HEK293 (cell line): ENCODE measurements at regions not wholly inside any gene's neighbourhood (a gene's known extent, or its start where the extent isn't known, plus 50 kb on each side); places are given as distances from the start of the nearest gene placed in this dataset.

Experiments used
- CTCF ChIA-PET: fragments of 350-600 bp; formaldehyde crosslinking; extraction: SDS; loops from one replicate; lab custom pipeline; 2021; ENCODE audit warnings: antibody characterized with exemption; lab: Yijun Ruan, JAX
- POLR2A ChIA-PET: fragments of 300-600 bp; formaldehyde crosslinking; extraction: SDS; loops from one replicate; lab custom pipeline; 2020; ENCODE audit warnings: antibody characterized with exemption, inconsistent platforms; lab: Yijun Ruan, JAX
- H3K27ac ChIP-seq: fragments of 200-500 bp; sonication (Bioruptor generic); 2 replicates; pipeline ENCODE4 v1.5.1; 2014; ENCODE audit warnings: low read depth, low read length, control low read depth, inconsistent platforms; ENCODE audit errors: extremely low read depth
- H3K36me3 ChIP-seq, 2 experiments: fragments of 200-500 bp in 1 of 2; sonication (Bioruptor generic) in 1 of 2; 1 replicate in 1 of 2; 2 replicates in 1 of 2; pipeline ENCODE4 v1.5.1; 2014 to 2017; ENCODE audit warnings: inconsistent platforms in 2 of 2, low read length in 2 of 2; ENCODE audit not compliant: control insufficient read depth in 2 of 2, insufficient read depth in 1 of 2
- H3K4me1 ChIP-seq: fragments of 200-500 bp; sonication (Bioruptor generic); 2 replicates; pipeline ENCODE4 v1.5.1; 2014; ENCODE audit warnings: mild to moderate bottlenecking, low read length, inconsistent platforms; ENCODE audit not compliant: control insufficient read depth, insufficient read depth
- H3K4me3 ChIP-seq: 2 replicates; pipeline ENCODE4 v1.5.1; 2011; ENCODE audit warnings: low read depth, mild to moderate bottlenecking, control low read depth, low read length, moderate library complexity
- H3K9me3 ChIP-seq: fragments of 200-500 bp; sonication (Bioruptor generic); 2 replicates; pipeline ENCODE4 v1.5.1; 2014; ENCODE audit warnings: low read depth, low read length, inconsistent platforms; ENCODE audit not compliant: control insufficient read depth, insufficient read depth
- HOXC10 ChIP-seq: sonication (generic); formaldehyde crosslinking; IDR thresholded peaks from 2 replicates; pipeline ENCODE4 v1.8.1; 2023; ENCODE audit warnings: mild to moderate bottlenecking, missing genetic modification reagents
- IKZF3 ChIP-seq: fragments of 450-650 bp; IDR thresholded peaks from 2 replicates; pipeline ENCODE4 v1.5.0; 2018; ENCODE audit warnings: missing biosample characterization, mild to moderate bottlenecking, missing genetic modification characterization, moderate library complexity
- KLF9 ChIP-seq: fragments of 450-650 bp; formaldehyde crosslinking; IDR thresholded peaks from 2 replicates; pipeline ENCODE4 v1.5.1; 2016; ENCODE audit warnings: missing biosample characterization, missing genetic modification characterization, low read depth
- SCRT1 ChIP-seq: fragments of 450-650 bp; formaldehyde crosslinking; IDR thresholded peaks from 2 replicates; pipeline ENCODE4 v1.5.1; 2016; ENCODE audit warnings: missing biosample characterization, missing genetic modification characterization, borderline replicate concordance
- ZBTB48 ChIP-seq: fragments of 450-650 bp; formaldehyde crosslinking; IDR thresholded peaks from 2 replicates; pipeline ENCODE4 v1.5.1; 2016; ENCODE audit warnings: missing biosample characterization, missing genetic modification characterization
- ZIC2 ChIP-seq: fragments of 450-650 bp; formaldehyde crosslinking; IDR thresholded peaks from 2 replicates; pipeline ENCODE4 v1.5.1; 2016; ENCODE audit warnings: missing biosample characterization, missing genetic modification characterization
- ZNF155 ChIP-seq: fragments of 450-650 bp; formaldehyde crosslinking; IDR thresholded peaks from 2 replicates; pipeline ENCODE4 v1.5.1; 2016; ENCODE audit warnings: missing biosample characterization, missing genetic modification characterization
- ZNF16 ChIP-seq: fragments of 450-650 bp; formaldehyde crosslinking; IDR thresholded peaks from 2 replicates; pipeline ENCODE4 v1.5.1; 2016; ENCODE audit warnings: low read depth, missing biosample characterization, missing genetic modification characterization
- ZNF2 ChIP-seq: fragments of 450-650 bp; formaldehyde crosslinking; IDR thresholded peaks from 2 replicates; pipeline ENCODE4 v1.5.1; 2016; ENCODE audit warnings: missing biosample characterization, missing genetic modification characterization
- ZNF266 ChIP-seq: fragments of 450-650 bp; formaldehyde crosslinking; IDR thresholded peaks from 2 replicates; pipeline ENCODE4 v1.5.1; 2016; ENCODE audit warnings: missing biosample characterization, missing genetic modification characterization, low read depth
- ZNF324 ChIP-seq: fragments of 450-650 bp; formaldehyde crosslinking; IDR thresholded peaks from 2 replicates; pipeline ENCODE4 v1.5.1; 2016; ENCODE audit warnings: missing biosample characterization, missing genetic modification characterization
- ZNF37A ChIP-seq: fragments of 450-650 bp; IDR thresholded peaks from 2 replicates; pipeline ENCODE4 v1.5.1; 2018; ENCODE audit warnings: missing biosample characterization, missing genetic modification characterization
- ZNF394 ChIP-seq: fragments of 450-650 bp; formaldehyde crosslinking; IDR thresholded peaks from 2 replicates; pipeline ENCODE4 v1.5.1; 2016; ENCODE audit warnings: missing biosample characterization, missing genetic modification characterization, mild to moderate bottlenecking, moderate library complexity, borderline replicate concordance
- ZNF473 ChIP-seq: fragments of 450-650 bp; formaldehyde crosslinking; IDR thresholded peaks from 2 replicates; pipeline ENCODE4 v1.5.1; 2017; ENCODE audit warnings: missing biosample characterization, missing genetic modification characterization
- ZNF514 ChIP-seq: fragments of 450-650 bp; formaldehyde crosslinking; IDR thresholded peaks from 2 replicates; pipeline ENCODE4 v1.5.1; 2016; ENCODE audit warnings: missing biosample characterization, missing genetic modification characterization
- ZNF521 ChIP-seq: fragments of 450-650 bp; formaldehyde crosslinking; IDR thresholded peaks from 2 replicates; pipeline ENCODE4 v1.5.1; 2017; ENCODE audit warnings: missing biosample characterization, mild to moderate bottlenecking, missing genetic modification characterization
- ZNF558 ChIP-seq: fragments of 450-650 bp; formaldehyde crosslinking; IDR thresholded peaks from 2 replicates; pipeline ENCODE4 v1.5.1; 2016; ENCODE audit warnings: missing biosample characterization, missing genetic modification characterization
- ZNF658 ChIP-seq: fragments of 450-650 bp; formaldehyde crosslinking; IDR thresholded peaks from 2 replicates; pipeline ENCODE4; 2016; ENCODE audit warnings: missing biosample characterization, missing genetic modification characterization
- ZNF660 ChIP-seq: fragments of 450-650 bp; IDR thresholded peaks from 2 replicates; pipeline ENCODE4 v1.5.1; 2018; ENCODE audit warnings: missing biosample characterization, mild to moderate bottlenecking, missing genetic modification characterization
- ZNF701 ChIP-seq: fragments of 450-650 bp; formaldehyde crosslinking; IDR thresholded peaks from 2 replicates; pipeline ENCODE4 v1.5.1; 2016; ENCODE audit warnings: missing biosample characterization, missing genetic modification characterization
- ZNF707 ChIP-seq: fragments of 450-650 bp; formaldehyde crosslinking; IDR thresholded peaks from 2 replicates; pipeline ENCODE4 v1.5.1; 2016; ENCODE audit warnings: missing biosample characterization, missing genetic modification characterization
- ZNF768 ChIP-seq: fragments of 450-650 bp; formaldehyde crosslinking; IDR thresholded peaks from 2 replicates; pipeline ENCODE4 v1.5.1; 2018; ENCODE audit warnings: missing biosample characterization, mild to moderate bottlenecking, missing genetic modification characterization
- ZNF777 ChIP-seq: fragments of 450-650 bp; formaldehyde crosslinking; IDR thresholded peaks from 2 replicates; pipeline ENCODE4 v1.5.1; 2017; ENCODE audit warnings: missing biosample characterization, missing genetic modification characterization, borderline replicate concordance
- ZNF843 ChIP-seq: fragments of 450-650 bp; formaldehyde crosslinking; IDR thresholded peaks from 2 replicates; pipeline ENCODE4 v1.5.1; 2016; ENCODE audit warnings: missing biosample characterization, missing genetic modification characterization
- ZSCAN23 ChIP-seq: fragments of 450-650 bp; formaldehyde crosslinking; IDR thresholded peaks from 2 replicates; pipeline ENCODE4 v1.5.1; 2016; ENCODE audit warnings: missing biosample characterization, missing genetic modification characterization
- ZXDB ChIP-seq: fragments of 450-650 bp; formaldehyde crosslinking; IDR thresholded peaks from 2 replicates; pipeline ENCODE4 v1.5.1; 2016; ENCODE audit warnings: missing biosample characterization, missing genetic modification characterization
- TF ChIP-seq, protein P1 (sequence below): fragments of 450-650 bp; formaldehyde crosslinking; IDR thresholded peaks from 2 replicates; pipeline ENCODE4 v1.5.1; 2016; ENCODE audit warnings: missing biosample characterization, missing genetic modification characterization
- TF ChIP-seq, protein P2 (sequence below): fragments of 450-650 bp; formaldehyde crosslinking; IDR thresholded peaks from 2 replicates; pipeline ENCODE4 v1.5.1; 2017; ENCODE audit warnings: missing biosample characterization, missing genetic modification characterization
- TF ChIP-seq, protein P3 (sequence below): fragments of 450-650 bp; formaldehyde crosslinking; IDR thresholded peaks from 2 replicates; pipeline ENCODE4 v1.5.1; 2016; ENCODE audit warnings: missing biosample characterization, missing genetic modification characterization
- TF ChIP-seq, protein P4 (sequence below): fragments of 450-650 bp; formaldehyde crosslinking; IDR thresholded peaks from 2 replicates; pipeline ENCODE4 v1.5.1; 2016; ENCODE audit warnings: missing biosample characterization, missing genetic modification characterization
- TF ChIP-seq, protein P5 (sequence below): fragments of 450-650 bp; formaldehyde crosslinking; IDR thresholded peaks from 2 replicates; pipeline ENCODE4 v1.5.1; 2016; ENCODE audit warnings: missing biosample characterization, missing genetic modification characterization

DNA sequence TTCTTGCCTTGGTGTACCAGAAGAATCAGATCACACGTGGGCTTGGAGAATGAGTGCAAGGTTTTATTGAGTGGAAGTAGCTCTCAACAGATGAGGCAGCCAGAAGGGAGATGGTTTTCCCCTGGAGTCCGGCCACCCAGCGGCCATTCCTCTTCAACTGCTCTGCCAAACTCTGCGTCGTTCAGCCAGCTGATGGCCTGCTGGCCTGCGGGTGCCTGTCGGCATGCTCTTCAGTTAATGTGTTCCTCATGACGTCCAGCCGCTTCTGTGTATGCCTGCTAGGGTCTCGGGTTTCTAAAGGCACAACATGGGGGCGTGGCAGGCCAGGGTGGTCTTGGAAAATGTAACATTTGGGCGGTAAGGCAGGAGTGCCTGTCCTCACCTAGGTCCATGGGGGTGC is 487.9 kb upstream of the LRRC4C start:
- ChIA-PET CTCF (no interaction called here), POLR2A (no interaction called here)
- no peak overlapping the region for H3K27ac ChIP-seq
- no peak overlapping the region for H3K4me3 ChIP-seq
- H3K36me3 ChIP-seq, result no peaks in the 10 kb centered on the region
- TF ChIP-seq ZBTB48 (no peak), ZNF707 (tag by site-specific recombination) (no peak), ZNF394 (tag by site-specific recombination) (no peak), ZNF473 (tag by site-specific recombination) (no peak), ZNF37A (tag by site-specific recombination) (no peak), ZNF701 (no peak), ZNF843 (tag by site-specific recombination) (no peak), ZNF16 (tag by site-specific recombination) (no peak), ZNF2 (tag by site-specific recombination) (no peak), ZNF768 (tag by site-specific recombination) (no peak), ZIC2 (tag by site-specific recombination) (no peak), HOXC10 (no peak), KLF9 (tag by site-specific recombination) (no peak)
- TF ChIP-seq, protein P1, sequence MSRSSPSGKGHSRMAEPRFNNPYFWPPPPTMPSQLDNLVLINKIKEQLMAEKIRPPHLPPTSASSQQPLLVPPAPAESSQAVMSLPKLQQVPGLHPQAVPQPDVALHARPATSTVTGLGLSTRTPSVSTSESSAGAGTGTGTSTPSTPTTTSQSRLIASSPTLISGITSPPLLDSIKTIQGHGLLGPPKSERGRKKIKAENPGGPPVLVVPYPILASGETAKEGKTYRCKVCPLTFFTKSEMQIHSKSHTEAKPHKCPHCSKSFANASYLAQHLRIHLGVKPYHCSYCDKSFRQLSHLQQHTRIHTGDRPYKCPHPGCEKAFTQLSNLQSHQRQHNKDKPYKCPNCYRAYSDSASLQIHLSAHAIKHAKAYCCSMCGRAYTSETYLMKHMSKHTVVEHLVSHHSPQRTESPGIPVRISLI (tag by site-specific recombination), result no peak
- TF ChIP-seq, protein P2, sequence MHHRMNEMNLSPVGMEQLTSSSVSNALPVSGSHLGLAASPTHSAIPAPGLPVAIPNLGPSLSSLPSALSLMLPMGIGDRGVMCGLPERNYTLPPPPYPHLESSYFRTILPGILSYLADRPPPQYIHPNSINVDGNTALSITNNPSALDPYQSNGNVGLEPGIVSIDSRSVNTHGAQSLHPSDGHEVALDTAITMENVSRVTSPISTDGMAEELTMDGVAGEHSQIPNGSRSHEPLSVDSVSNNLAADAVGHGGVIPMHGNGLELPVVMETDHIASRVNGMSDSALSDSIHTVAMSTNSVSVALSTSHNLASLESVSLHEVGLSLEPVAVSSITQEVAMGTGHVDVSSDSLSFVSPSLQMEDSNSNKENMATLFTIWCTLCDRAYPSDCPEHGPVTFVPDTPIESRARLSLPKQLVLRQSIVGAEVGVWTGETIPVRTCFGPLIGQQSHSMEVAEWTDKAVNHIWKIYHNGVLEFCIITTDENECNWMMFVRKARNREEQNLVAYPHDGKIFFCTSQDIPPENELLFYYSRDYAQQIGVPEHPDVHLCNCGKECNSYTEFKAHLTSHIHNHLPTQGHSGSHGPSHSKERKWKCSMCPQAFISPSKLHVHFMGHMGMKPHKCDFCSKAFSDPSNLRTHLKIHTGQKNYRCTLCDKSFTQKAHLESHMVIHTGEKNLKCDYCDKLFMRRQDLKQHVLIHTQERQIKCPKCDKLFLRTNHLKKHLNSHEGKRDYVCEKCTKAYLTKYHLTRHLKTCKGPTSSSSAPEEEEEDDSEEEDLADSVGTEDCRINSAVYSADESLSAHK (tag by site-specific recombination), result no peak
- TF ChIP-seq, protein P3, sequence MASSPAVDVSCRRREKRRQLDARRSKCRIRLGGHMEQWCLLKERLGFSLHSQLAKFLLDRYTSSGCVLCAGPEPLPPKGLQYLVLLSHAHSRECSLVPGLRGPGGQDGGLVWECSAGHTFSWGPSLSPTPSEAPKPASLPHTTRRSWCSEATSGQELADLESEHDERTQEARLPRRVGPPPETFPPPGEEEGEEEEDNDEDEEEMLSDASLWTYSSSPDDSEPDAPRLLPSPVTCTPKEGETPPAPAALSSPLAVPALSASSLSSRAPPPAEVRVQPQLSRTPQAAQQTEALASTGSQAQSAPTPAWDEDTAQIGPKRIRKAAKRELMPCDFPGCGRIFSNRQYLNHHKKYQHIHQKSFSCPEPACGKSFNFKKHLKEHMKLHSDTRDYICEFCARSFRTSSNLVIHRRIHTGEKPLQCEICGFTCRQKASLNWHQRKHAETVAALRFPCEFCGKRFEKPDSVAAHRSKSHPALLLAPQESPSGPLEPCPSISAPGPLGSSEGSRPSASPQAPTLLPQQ (tag by site-specific recombination), result no peak
- TF ChIP-seq, protein P4, sequence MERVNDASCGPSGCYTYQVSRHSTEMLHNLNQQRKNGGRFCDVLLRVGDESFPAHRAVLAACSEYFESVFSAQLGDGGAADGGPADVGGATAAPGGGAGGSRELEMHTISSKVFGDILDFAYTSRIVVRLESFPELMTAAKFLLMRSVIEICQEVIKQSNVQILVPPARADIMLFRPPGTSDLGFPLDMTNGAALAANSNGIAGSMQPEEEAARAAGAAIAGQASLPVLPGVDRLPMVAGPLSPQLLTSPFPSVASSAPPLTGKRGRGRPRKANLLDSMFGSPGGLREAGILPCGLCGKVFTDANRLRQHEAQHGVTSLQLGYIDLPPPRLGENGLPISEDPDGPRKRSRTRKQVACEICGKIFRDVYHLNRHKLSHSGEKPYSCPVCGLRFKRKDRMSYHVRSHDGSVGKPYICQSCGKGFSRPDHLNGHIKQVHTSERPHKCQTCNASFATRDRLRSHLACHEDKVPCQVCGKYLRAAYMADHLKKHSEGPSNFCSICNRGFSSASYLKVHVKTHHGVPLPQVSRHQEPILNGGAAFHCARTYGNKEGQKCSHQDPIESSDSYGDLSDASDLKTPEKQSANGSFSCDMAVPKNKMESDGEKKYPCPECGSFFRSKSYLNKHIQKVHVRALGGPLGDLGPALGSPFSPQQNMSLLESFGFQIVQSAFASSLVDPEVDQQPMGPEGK (tag by site-specific recombination), result no peak
- no peaks in the 10 kb centered on the region for H3K9me3 ChIP-seq
- H3K4me1 ChIP-seq, result no peaks in the 10 kb centered on the region

DNA sequence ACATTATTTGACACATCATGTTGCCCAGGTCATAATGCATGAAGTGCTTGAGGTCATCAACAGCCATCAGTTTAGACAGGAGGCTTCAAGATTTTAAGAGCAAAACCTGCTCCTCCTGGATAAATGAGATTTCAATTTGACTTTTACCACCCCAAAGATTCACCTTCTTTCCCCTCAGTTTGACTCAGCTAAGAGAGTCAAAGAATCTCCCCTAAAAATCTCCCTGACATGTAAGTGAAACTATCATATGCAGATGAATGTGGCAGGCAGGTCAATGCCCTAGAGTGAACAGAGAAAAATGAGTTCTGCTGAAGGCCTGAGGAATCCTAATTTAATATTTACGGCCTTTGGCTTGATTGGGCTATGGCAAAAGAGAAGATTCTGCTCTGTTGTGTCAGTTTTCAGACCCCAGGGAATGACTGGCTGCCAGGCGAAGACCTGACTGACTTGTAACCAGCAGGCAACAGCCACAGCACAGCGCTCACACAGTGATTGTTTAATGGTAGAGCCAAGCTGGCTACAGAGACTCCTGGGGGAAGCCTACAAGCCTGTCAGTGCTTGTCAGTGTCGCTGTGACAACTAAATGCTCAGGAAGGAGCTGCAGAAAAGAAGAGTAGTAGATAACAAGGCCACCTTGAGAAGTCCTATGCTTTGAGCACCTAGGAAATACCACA is 491.2 kb upstream of the LRRC4C start:
- POLR2A ChIA-PET, result no interaction called here
- CTCF ChIA-PET, result interaction anchor here (0.5 kb wide), 1 partner anchor 451 kb away, joined by 3 read pairs; no protein-coding TSS in a partner anchor
- TF ChIP-seq, protein P5, sequence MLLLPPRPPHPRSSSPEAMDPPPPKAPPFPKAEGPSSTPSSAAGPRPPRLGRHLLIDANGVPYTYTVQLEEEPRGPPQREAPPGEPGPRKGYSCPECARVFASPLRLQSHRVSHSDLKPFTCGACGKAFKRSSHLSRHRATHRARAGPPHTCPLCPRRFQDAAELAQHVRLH, result no peak
- no peak for TF ChIP-seq SCRT1 (tag by site-specific recombination)
- TF ChIP-seq ZXDB (tag by site-specific recombination), result no peak
- no peak for TF ChIP-seq ZBTB48
- no peak for TF ChIP-seq ZNF521 (tag by site-specific recombination)
- no peak for TF ChIP-seq IKZF3
- TF ChIP-seq ZSCAN23 (tag by site-specific recombination), result no peak
- TF ChIP-seq ZNF777 (tag by site-specific recombination), result no peak
- no peak for TF ChIP-seq ZNF658
- TF ChIP-seq ZNF266 (tag by site-specific recombination), result no peak
- TF ChIP-seq ZNF558, result no peak
- TF ChIP-seq ZNF701, result no peak
- no peak for TF ChIP-seq ZNF324 (tag by site-specific recombination)
- TF ChIP-seq ZNF660 (tag by site-specific recombination), result no peak
- TF ChIP-seq ZNF514 (tag by site-specific recombination), result no peak
- TF ChIP-seq ZNF155 (tag by site-specific recombination), result no peak
- Histone ChIP-seq H3K36me3 (no peaks in the 10 kb centered on the region), H3K4me1 (no peaks in the 10 kb centered on the region), H3K27ac (no peak overlapping the region), H3K4me3 (no peak overlapping the region), H3K9me3 (no peaks in the 10 kb centered on the region)
